22Rv1 (cell line): ENCODE measurements at regions not wholly inside any gene's neighbourhood (a gene's known extent, or its start where the extent isn't known, plus 50 kb on each side); places are given as distances from the start of the nearest gene placed in this dataset.

Experiments used
- CTCF ChIP-seq: fragments of 450-650 bp; IDR thresholded peaks from 2 replicates; pipeline ENCODE4 v1.5.1; 2017; ENCODE audit warnings: mild to moderate bottlenecking
- ZFX ChIP-seq: fragments of 450-650 bp; IDR thresholded peaks from 2 replicates; pipeline ENCODE4 v1.6.1; 2017; ENCODE audit warnings: antibody characterized with exemption, borderline replicate concordance

GRCh38 chr1:70714149-70714548 lies 303.1 kb downstream of the CTH start:
- no peak for TF ChIP-seq CTCF
- no peak for TF ChIP-seq ZFX
